Caco-2 (cell line): ENCODE measurements at regions not wholly inside any gene's neighbourhood (a gene's known extent, or its start where the extent isn't known, plus 50 kb on each side); places are given as distances from the start of the nearest gene placed in this dataset.
"Not testable (repeated sequence)": the region's sequence is repeated elsewhere in the genome, so short reads cannot be mapped to it uniquely, and the experiment has no call there.

ENCODE experiments used
- BruUV-seq: library from RNA; stranded (reverse); fragments of 400-500 nt; replicated peaks from 2 replicates; lab custom pipeline; 2021; lab: Mats Ljungman, UMichigan
- CTCF ChIA-PET: fragments of 300-600 bp; sonication (Branson Sonifier 250); formaldehyde crosslinking; loops from one replicate; lab custom pipeline; 2022; ENCODE audit warnings: antibody characterized with exemption; lab: Charles Lee
- POLR2A ChIA-PET: fragments of 300-600 bp; sonication (Branson Sonifier 250); formaldehyde crosslinking; loops from one replicate; lab custom pipeline; 2022; ENCODE audit warnings: antibody characterized with exemption; lab: Charles Lee
- DNase-seq, 2 experiments: peaks; one replicate each; pipeline versions ENCODE4 v3.0.0 to v3.0.0-alpha.2; 2020 to 2022
- H3K27me3 ChIP-seq: replicated peaks from 2 replicates; pipeline ENCODE4 v1.6.0; 2011; ENCODE audit warnings: low read length; ENCODE audit not compliant: control insufficient read depth, insufficient read depth
- H3K36me3 ChIP-seq: 2 replicates; pipeline ENCODE4 v1.5.1; 2011; ENCODE audit warnings: low read length; ENCODE audit not compliant: control insufficient read depth, insufficient read depth
- H3K4me1 ChIP-seq: fragments of 250-450 bp; sonication (Bioruptor Pico); 2 replicates; pipeline ENCODE4 v1.5.1; 2020; ENCODE audit warnings: mild to moderate bottlenecking
- H3K4me3 ChIP-seq: 2 replicates; pipeline ENCODE4 v1.5.1; 2011; ENCODE audit warnings: low read depth, mild to moderate bottlenecking, control low read depth, low read length
- H3K9me3 ChIP-seq: fragments of 250-450 bp; sonication (Bioruptor Pico); 2 replicates; pipeline ENCODE4 v1.5.1; 2020; ENCODE audit warnings: mild to moderate bottlenecking, moderate library complexity
- H3K27ac Mint-ChIP-seq: one replicate; pipeline ENCODE4 v1.8.0; 2022; ENCODE audit warnings: mixed read lengths; ENCODE audit not compliant: unreplicated experiment
- H3K27me3 Mint-ChIP-seq: one replicate; pipeline ENCODE4 v1.8.0; 2022; ENCODE audit warnings: mixed read lengths; ENCODE audit not compliant: insufficient read depth, unreplicated experiment
- H3K36me3 Mint-ChIP-seq: one replicate; pipeline ENCODE4 v1.8.0; 2022; ENCODE audit warnings: mild to moderate bottlenecking, mixed read lengths; ENCODE audit not compliant: insufficient read depth, unreplicated experiment
- H3K4me1 Mint-ChIP-seq: one replicate; pipeline ENCODE4 v1.8.0; 2022; ENCODE audit warnings: low read depth, mixed read lengths; ENCODE audit not compliant: unreplicated experiment
- H3K4me3 Mint-ChIP-seq: one replicate; pipeline ENCODE4 v1.8.0; 2022; ENCODE audit warnings: mild to moderate bottlenecking, moderate library complexity, mixed read lengths; ENCODE audit not compliant: unreplicated experiment
- H3K9me3 Mint-ChIP-seq: one replicate; pipeline ENCODE4 v1.8.0; 2022; ENCODE audit warnings: mixed read lengths; ENCODE audit not compliant: unreplicated experiment
- intact Hi-C: fragments of 100-400 bp; cut with micrococcal nuclease; formaldehyde crosslinking; loops from one replicate; pipeline ENCODE4 v1.10.0; 2022; ENCODE audit not compliant: unreplicated experiment
- TF ChIP-seq, protein P1 (sequence below), 2 experiments: fragments of 200-600 bp in 1 of 2; IDR thresholded peaks; 1 replicate in 1 of 2; 2 replicates in 1 of 2; pipeline versions ENCODE4 v1.5.1 to v1.8.0; 2011 to 2022; ENCODE audit warnings: antibody characterized with exemption in 1 of 2, control low read depth in 1 of 2, inconsistent platforms in 1 of 2, low read depth in 1 of 2, low read length in 1 of 2, mild to moderate bottlenecking in 1 of 2, moderate library complexity in 1 of 2; ENCODE audit not compliant: insufficient read depth in 1 of 2, severe bottlenecking in 1 of 2, unreplicated experiment in 1 of 2

DNA sequence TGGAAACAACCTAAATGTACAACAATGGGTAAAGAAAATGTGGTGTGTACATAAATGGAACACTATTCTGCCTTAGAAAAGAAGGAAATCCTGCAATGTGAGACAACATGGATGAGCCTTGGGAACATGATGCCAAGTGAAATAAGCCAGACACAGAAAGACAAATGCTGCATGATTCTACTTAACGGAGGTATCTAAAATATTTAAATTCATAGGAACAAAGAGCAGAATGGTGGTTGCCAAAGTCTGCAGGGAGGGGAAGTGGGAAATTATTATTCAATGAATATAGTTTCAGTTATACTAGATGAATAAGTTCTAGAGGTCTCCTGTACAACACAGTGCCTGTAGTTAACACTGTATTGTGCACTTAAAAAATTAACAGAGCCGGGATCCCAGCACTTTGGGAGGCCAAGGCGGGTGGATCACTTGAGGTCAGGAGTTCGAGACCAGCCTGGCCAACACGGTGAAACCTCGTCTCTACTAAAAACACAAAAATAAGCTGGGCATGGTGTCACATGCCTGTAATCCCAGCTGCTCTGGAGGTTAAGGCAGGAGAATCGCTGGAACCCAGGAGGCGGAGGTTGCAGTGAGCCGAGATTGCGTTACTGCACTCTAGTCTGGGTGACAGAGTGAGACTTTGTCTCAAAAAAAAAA, 71.4 kb upstream of the SNX9 start:
- peaks cover 12% of the 10 kb centered on the region for H3K9me3 Mint-ChIP-seq
- no peaks in the 10 kb centered on the region for H3K27me3 ChIP-seq

DNA sequence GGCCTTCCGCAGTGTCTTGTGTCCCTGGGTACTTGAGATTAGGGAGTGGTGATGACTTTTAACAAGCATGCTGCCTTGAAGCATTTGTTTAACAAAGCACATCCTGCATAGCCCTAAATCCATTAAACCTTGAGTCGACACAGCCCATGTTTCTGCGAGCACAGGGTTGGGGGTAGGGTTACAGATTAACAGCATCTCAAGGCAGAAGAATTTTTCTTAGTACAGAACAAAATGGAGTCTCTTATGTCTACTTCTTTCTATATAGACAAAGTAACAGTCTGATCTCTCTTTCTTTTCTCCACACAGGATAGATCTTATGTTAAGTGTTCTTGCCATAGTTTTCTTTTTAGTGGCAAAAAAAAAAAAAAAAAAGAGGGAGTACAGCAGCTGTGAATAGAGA, 70.2 kb upstream of the SNX9 start:
- H3K36me3 ChIP-seq, H3K27me3 ChIP-seq, intact Hi-C loops, DNase-seq, POLR2A ChIA-PET, H3K4me3 Mint-ChIP-seq, H3K36me3 Mint-ChIP-seq, H3K27me3 Mint-ChIP-seq, CTCF ChIA-PET, H3K4me3 ChIP-seq, BruUV-seq, H3K27ac Mint-ChIP-seq, H3K9me3 ChIP-seq: not testable (repeated sequence)
- Mint-ChIP-seq H3K4me1 (peaks cover 25% of the 10 kb centered on the region), H3K9me3 (peaks cover 12% of the 10 kb centered on the region)
- peaks cover 21% of the 10 kb centered on the region for H3K4me1 ChIP-seq

More for the DNA sequence above, 71.4 kb upstream of the SNX9 start:
- no TSS peak for BruUV-seq
- no peaks in the 10 kb centered on the region for H3K36me3 ChIP-seq
- H3K4me3 ChIP-seq: no peak overlapping the region
- H3K4me1 Mint-ChIP-seq: peaks cover 23% of the 10 kb centered on the region
- CTCF ChIA-PET: no interaction called here
- intact Hi-C loops: no loop called here
- POLR2A ChIA-PET: no interaction called here
- no peaks in the 10 kb centered on the region for H3K27me3 Mint-ChIP-seq
- H3K4me3 Mint-ChIP-seq: no peak overlapping the region
- DNase-seq: no peak
- no peaks in the 10 kb centered on the region for H3K36me3 Mint-ChIP-seq
- H3K27ac Mint-ChIP-seq: no peak overlapping the region
- TF ChIP-seq, protein P1, sequence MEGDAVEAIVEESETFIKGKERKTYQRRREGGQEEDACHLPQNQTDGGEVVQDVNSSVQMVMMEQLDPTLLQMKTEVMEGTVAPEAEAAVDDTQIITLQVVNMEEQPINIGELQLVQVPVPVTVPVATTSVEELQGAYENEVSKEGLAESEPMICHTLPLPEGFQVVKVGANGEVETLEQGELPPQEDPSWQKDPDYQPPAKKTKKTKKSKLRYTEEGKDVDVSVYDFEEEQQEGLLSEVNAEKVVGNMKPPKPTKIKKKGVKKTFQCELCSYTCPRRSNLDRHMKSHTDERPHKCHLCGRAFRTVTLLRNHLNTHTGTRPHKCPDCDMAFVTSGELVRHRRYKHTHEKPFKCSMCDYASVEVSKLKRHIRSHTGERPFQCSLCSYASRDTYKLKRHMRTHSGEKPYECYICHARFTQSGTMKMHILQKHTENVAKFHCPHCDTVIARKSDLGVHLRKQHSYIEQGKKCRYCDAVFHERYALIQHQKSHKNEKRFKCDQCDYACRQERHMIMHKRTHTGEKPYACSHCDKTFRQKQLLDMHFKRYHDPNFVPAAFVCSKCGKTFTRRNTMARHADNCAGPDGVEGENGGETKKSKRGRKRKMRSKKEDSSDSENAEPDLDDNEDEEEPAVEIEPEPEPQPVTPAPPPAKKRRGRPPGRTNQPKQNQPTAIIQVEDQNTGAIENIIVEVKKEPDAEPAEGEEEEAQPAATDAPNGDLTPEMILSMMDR (IDR thresholded peaks at IDR 0.05; ENCODE audit: insufficient read depth in 1 of 2, low read depth in 1 of 2, low read length in 1 of 2, severe bottlenecking in 1 of 2, unreplicated experiment in 1 of 2): no peak
- H3K4me1 ChIP-seq: peaks cover 29% of the 10 kb centered on the region
- peaks cover 8% of the 10 kb centered on the region; the same call in 1 of the 2 replicates for H3K9me3 ChIP-seq

- no peaks in the 10 kb centered on the region for H3K27me3 Mint-ChIP-seq
- peaks cover 21% of the 10 kb centered on the region for H3K4me1 ChIP-seq
- intact Hi-C loops: no loop called here
- CTCF ChIA-PET: no interaction called here
- no TSS peak for BruUV-seq
- no peaks in the 10 kb centered on the region for H3K27me3 ChIP-seq
- peaks cover 12% of the 10 kb centered on the region for H3K9me3 Mint-ChIP-seq
- no peak for DNase-seq
- no peaks in the 10 kb centered on the region for H3K36me3 Mint-ChIP-seq
- POLR2A ChIA-PET: no interaction called here
- peaks cover 5% of the 10 kb centered on the region; the same call in 1 of the 2 replicates for H3K9me3 ChIP-seq
- H3K4me1 Mint-ChIP-seq: peaks cover 29% of the 10 kb centered on the region
- no peak overlapping the region for H3K4me3 ChIP-seq
- H3K4me3 Mint-ChIP-seq: no peak overlapping the region
- H3K27ac Mint-ChIP-seq: no peak overlapping the region
- no peaks in the 10 kb centered on the region for H3K36me3 ChIP-seq
- TF ChIP-seq, protein P1 (IDR thresholded peaks at IDR 0.05; ENCODE audit: insufficient read depth in 1 of 2, low read depth in 1 of 2, low read length in 1 of 2, severe bottlenecking in 1 of 2, unreplicated experiment in 1 of 2): no peak
Measured at GRCh38 chr6:157753291-157753690, 69.8 kb upstream of the SNX9 start.

GRCh38 chr6:157753801-157754200, 69.2 kb upstream of the SNX9 start:
- DNase-seq, H3K36me3 Mint-ChIP-seq, BruUV-seq, H3K4me3 ChIP-seq, H3K36me3 ChIP-seq, H3K27ac Mint-ChIP-seq, H3K27me3 Mint-ChIP-seq, intact Hi-C loops, H3K4me3 Mint-ChIP-seq, H3K9me3 ChIP-seq, POLR2A ChIA-PET, CTCF ChIA-PET, H3K27me3 ChIP-seq: not testable (repeated sequence)
- H3K9me3 Mint-ChIP-seq: peaks cover 12% of the 10 kb centered on the region
- H3K4me1 Mint-ChIP-seq: peaks cover 33% of the 10 kb centered on the region
- H3K4me1 ChIP-seq: peaks cover 21% of the 10 kb centered on the region
